ENCODE measurements at regions not wholly inside any gene's neighbourhood (a gene's known extent, or its start where the extent isn't known, plus 50 kb on each side); places are given as distances from the start of the nearest gene placed in this dataset.

GRCh38 chr9:78865737-78866136, 568.8 kb downstream of the PSAT1 start:
- Histone ChIP-seq H3K4me3 (ENCODE audit: low read depth, low read length) (no peak overlapping the region), H3K36me3 (ENCODE audit: control insufficient read depth, insufficient read depth, low read length) (no peaks in the 10 kb centered on the region), H3K27me3 (ENCODE audit: control insufficient read depth, insufficient read depth, low read length) (no peaks in the 10 kb centered on the region)
- ChIA-PET POLR2A (interaction anchor here (1.0 kb wide), 1 partner anchor 120 kb away, joined by 4 read pairs; no protein-coding TSS in a partner anchor), CTCF (interaction anchor here (1.4 kb wide), 1 partner anchor 29 kb away, joined by 3 read pairs; no protein-coding TSS in a partner anchor)
- DNase-seq (ENCODE audit: low read depth) = no peak
- no peak for TF ChIP-seq CTCF (IDR thresholded peaks at IDR 0.05; ENCODE audit: insufficient read depth, low read depth, low read length)

DNA sequence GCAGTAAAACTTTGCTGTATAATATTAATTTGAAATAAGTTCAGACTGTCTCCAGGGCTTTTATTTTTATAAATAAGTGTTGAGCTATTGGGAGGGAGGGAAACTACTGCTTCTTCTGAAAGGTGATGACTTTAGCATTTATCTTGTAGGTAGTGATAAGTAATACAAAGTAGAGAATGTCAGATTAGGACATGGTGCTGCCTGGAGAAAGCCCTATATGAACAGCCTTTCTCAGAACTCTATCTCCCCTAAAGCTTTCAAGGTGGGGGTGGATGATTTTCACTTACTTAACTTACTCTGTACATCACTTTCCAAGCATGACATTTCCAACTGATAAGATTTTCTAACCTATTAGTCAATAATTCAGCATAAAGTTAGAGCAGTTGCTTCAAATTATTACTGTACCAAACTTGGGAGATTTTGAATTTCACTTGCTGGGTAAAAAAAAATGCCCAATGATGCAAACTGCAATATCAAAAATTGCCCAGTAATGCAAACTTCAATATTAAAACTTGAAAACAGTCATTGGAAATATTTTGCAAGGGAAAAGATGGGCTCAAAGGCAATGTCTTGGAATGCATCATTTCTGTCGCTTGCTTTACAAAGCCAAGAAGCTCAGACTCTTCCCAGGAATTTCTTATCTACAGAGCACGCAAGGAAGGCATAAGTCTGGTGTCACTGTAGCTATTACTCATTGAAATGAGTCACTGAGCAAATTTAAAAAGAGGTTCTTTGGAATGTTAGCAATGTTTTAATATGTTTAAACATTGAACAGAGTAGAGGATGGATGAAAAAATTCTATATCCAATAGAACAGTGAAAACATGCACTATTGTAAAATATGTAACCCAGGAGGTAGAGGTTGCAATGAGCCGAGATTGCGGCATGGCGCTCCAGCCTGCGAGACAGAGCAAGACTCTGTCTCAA, 569.5 kb downstream of the PSAT1 start:
- POLR2A ChIA-PET = interaction anchor here (1.0 kb wide), 1 partner anchor 119 kb away, joined by 4 read pairs; no protein-coding TSS in a partner anchor
- TF ChIP-seq CTCF (IDR thresholded peaks at IDR 0.05; ENCODE audit: insufficient read depth, low read depth, low read length) = no peak
- Histone ChIP-seq H3K36me3 (ENCODE audit: control insufficient read depth, insufficient read depth, low read length) (no peaks in the 10 kb centered on the region), H3K4me3 (ENCODE audit: low read depth, low read length) (no peak overlapping the region), H3K27me3 (ENCODE audit: control insufficient read depth, insufficient read depth, low read length) (no peaks in the 10 kb centered on the region)
- peak; percentile 88 for DNase-seq (ENCODE audit: low read depth)
- CTCF ChIA-PET = interaction anchor here (0.7 to 1.4 kb wide), 3 partner anchors 28 to 117 kb away, joined by 3 to 6 read pairs (median 3); no protein-coding TSS in a partner anchor

DNA sequence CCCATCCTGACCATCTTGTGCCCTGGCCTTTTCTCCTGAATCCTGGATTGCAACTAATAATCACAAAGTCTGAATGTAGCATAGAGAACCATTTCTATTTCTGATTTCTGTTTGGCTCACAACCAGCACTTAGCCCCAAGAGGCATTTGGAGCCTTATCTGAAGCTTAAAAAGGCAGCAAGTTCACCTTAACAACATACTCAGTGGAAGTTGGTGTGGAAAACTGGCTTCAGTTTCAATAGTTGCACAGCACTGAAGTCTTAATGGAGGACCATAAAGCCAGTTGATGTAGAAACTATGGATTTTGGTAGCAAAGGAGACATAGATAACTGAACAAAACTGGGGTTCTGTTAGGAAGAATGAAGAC, 574.1 kb downstream of the PSAT1 start:
- no peak for DNase-seq (ENCODE audit: low read depth)
- POLR2A ChIA-PET = interaction anchor here (0.6 to 1.1 kb wide), 2 partner anchors 233 to 319 kb away, joined by 3 read pairs; no protein-coding TSS in a partner anchor

GRCh38 chr9:78871452-78872331, 574.8 kb downstream of the PSAT1 start:
- DNase-seq (ENCODE audit: low read depth) = peak; percentile 88
- TF ChIP-seq CTCF (IDR thresholded peaks at IDR 0.05; ENCODE audit: insufficient read depth, low read depth, low read length) = no peak
- Histone ChIP-seq H3K36me3 (ENCODE audit: control insufficient read depth, insufficient read depth, low read length) (no peaks in the 10 kb centered on the region), H3K4me3 (ENCODE audit: low read depth, low read length) (no peak overlapping the region), H3K27me3 (ENCODE audit: control insufficient read depth, insufficient read depth, low read length) (no peaks in the 10 kb centered on the region)
- ChIA-PET POLR2A (interaction anchor here (0.5 to 1.1 kb wide), 3 partner anchors 81 to 318 kb away, joined by 3 read pairs; no protein-coding TSS in a partner anchor), CTCF (interaction anchor here (0.9 to 1.3 kb wide), 3 partner anchors 92 to 269 kb away, joined by 3 read pairs; no protein-coding TSS in a partner anchor)

More for the DNA sequence above, 574.1 kb downstream of the PSAT1 start:
- H3K4me3 ChIP-seq (ENCODE audit: low read depth, low read length) = no peak overlapping the region
- no peaks in the 10 kb centered on the region for H3K27me3 ChIP-seq (ENCODE audit: control insufficient read depth, insufficient read depth, low read length)
- no peak for TF ChIP-seq CTCF (IDR thresholded peaks at IDR 0.05; ENCODE audit: insufficient read depth, low read depth, low read length)
- CTCF ChIA-PET = interaction anchor here (0.9 to 1.3 kb wide), 2 partner anchors 147 to 269 kb away, joined by 3 read pairs; no protein-coding TSS in a partner anchor
- no peaks in the 10 kb centered on the region for H3K36me3 ChIP-seq (ENCODE audit: control insufficient read depth, insufficient read depth, low read length)

Data from BJ (cell line).